22Rv1 (cell line): ENCODE measurements at regions not wholly inside any gene's neighbourhood (a gene's known extent, or its start where the extent isn't known, plus 50 kb on each side); places are given as distances from the start of the nearest gene placed in this dataset.

Experiments
- H3K27ac ChIP-seq: fragments of 450-650 bp; 2 replicates; pipeline ENCODE4 v1.5.1; 2017
- ZFX ChIP-seq: fragments of 450-650 bp; IDR thresholded peaks from 2 replicates; pipeline ENCODE4 v1.6.1; 2017; ENCODE audit warnings: antibody characterized with exemption, borderline replicate concordance
- TF ChIP-seq, protein P1 (sequence below): fragments of 450-650 bp; IDR thresholded peaks from 2 replicates; pipeline ENCODE4 v1.5.1; 2017; ENCODE audit warnings: mild to moderate bottlenecking

DNA sequence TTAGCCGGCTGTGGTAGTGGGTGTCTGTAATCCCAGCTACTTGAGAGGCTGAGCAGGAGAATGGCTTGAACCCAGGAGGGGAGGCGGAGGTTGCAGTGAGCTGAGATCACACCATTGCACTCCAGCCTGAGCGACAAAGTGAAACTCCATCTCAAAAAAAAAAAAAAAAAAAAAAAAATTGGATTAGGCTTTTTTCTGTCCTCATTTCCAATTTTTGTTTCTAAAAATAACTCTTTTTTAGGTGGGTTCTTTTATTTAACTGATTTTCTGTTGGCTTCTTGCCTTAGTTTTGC is 863.7 kb downstream of the LRFN5 start:
- TF ChIP-seq ZFX = no peak
- TF ChIP-seq, protein P1, sequence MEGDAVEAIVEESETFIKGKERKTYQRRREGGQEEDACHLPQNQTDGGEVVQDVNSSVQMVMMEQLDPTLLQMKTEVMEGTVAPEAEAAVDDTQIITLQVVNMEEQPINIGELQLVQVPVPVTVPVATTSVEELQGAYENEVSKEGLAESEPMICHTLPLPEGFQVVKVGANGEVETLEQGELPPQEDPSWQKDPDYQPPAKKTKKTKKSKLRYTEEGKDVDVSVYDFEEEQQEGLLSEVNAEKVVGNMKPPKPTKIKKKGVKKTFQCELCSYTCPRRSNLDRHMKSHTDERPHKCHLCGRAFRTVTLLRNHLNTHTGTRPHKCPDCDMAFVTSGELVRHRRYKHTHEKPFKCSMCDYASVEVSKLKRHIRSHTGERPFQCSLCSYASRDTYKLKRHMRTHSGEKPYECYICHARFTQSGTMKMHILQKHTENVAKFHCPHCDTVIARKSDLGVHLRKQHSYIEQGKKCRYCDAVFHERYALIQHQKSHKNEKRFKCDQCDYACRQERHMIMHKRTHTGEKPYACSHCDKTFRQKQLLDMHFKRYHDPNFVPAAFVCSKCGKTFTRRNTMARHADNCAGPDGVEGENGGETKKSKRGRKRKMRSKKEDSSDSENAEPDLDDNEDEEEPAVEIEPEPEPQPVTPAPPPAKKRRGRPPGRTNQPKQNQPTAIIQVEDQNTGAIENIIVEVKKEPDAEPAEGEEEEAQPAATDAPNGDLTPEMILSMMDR = no peak
- H3K27ac ChIP-seq = no peak overlapping the region

DNA sequence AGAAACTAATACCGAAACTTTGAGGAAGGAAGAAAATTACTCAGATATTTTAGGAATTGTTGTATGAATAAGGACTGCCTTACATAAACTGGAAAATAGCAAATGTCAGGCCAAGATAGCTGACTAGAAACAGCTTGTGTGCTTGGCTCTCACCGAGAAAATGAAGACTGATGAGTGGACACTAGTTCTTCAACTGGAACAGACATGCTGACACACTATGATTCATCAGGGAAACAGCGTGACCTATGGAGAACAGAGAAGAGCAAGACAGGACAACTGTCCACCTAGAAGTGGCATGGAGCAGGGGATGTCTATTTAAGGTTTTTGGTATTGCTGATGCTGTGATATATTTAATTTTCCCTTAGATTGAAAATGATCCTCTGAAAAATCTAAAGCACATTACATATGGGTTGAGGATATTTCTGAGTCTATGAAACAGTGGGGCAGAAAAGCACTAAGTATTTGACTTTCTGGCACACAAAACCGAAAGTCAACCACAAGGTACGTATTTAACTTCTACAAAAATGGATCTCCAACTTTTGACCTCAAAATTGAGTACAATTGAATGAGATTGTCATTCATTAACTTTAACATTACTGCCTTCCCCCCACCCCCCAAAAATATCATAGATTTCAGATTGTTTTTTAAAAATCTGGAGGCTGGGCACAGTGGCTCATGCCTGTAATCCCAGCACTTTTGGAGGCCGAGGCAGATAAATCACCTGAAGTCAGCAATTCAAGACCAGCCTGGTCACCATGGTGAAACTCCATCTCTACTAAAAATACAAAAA is 863.2 kb downstream of the LRFN5 start:
- TF ChIP-seq ZFX = no peak
- TF ChIP-seq, protein P1 = no peak
- no peak overlapping the region for H3K27ac ChIP-seq

DNA sequence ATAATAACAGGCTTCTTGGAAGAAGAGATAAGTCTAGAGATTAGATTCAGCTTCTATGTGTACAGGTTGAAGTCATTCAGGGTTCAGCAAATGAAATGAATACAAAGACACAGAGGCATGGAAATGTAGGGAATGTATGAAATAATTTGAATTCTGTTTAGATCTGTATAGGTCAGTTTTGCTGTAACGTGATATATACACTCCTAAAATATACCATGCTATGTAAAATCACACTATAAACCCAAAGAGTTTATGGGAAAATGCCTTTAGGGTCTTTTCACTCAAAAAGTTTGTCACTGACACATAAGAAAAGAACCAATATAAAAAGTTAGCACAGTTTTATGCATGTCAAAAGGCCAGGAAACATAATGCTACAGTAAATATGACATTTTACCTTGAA is 854.0 kb downstream of the LRFN5 start:
- no peak overlapping the region for H3K27ac ChIP-seq
- TF ChIP-seq, protein P1 = no peak
- no peak for TF ChIP-seq ZFX

DNA sequence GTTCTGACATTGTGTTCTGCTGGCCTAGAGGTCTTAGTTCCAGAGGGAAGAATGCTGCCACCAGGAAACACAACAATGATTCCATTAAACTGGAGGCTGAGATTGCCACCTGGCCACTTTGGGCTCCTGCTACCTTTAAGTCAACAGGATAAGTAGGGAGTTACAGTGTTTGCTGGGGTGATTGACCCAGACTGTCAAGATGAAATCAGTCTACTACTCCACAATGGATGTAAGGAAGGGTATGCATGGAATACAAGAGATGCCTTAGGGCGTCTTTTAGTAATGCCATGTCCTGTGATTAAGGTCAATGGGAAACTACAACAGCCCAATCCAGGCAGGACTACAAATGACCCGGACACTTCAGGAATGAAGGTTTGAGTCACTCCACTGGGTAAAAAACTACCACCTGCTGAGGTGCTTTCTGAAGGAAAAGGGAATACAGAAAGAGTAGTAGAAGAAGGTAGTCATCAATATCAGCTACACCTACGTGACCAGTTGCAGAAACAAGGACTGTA is 852.6 kb downstream of the LRFN5 start:
- no peak for TF ChIP-seq ZFX
- TF ChIP-seq, protein P1 = no peak
- no peak overlapping the region for H3K27ac ChIP-seq

DNA sequence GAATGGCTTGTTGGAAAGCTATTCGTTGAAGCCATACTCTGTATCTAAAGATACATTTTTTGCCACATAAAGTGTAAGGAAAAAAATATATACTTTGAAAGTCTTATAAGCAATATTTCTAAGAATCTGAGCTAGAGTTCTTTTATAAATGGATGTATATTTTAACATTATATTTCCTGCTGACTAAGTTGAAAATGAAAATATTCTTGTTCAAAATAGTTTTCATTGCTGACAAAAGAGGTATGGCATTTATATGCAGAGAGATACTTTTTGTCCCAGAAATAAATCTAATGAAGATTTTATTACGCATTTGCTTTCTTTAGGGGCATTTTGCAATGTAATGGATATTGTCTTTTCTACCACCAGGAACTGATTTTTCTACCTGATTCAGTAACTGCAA is 834.9 kb downstream of the LRFN5 start:
- no peak overlapping the region for H3K27ac ChIP-seq
- TF ChIP-seq, protein P1 = no peak
- TF ChIP-seq ZFX = no peak

DNA sequence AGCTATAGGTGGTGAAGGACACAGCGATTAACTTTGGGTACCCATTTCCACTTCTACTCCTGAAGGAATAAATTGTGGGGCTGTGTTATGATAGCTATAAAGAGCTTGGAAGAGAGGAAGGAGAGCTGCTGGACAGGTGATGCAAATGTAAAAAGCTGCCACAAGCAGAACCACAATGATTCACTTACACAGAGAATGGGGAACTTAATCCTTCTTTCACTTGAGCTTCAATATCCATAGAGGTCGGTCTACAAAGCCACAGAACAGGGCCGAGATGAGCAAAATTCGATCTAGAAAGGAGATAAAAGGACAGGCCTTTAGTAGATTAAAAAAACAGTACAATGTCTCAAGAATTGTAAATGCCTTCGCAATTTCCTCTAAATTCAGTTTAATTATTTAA is 831.1 kb downstream of the LRFN5 start:
- no peak for TF ChIP-seq ZFX
- TF ChIP-seq, protein P1 = no peak
- H3K27ac ChIP-seq = no peak overlapping the region

DNA sequence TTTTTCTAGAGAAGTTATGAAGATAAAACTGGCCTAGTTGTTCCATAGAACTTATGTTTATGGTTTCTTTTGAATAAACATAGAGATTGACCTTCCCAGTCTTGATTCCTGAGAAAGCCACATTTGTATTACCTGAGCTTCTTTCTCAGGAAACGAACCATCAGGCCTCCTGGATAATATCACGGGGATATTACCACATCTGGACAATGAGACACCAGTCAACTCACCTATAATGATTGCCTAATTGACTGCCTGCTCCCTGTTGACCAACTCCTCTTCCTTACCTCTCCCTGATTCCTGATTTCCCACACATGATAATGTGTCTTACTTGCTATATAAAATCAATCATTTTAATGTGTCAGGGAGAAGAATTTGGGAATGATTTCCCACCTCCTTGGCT is 822.7 kb downstream of the LRFN5 start:
- TF ChIP-seq ZFX = no peak
- TF ChIP-seq, protein P1 = no peak
- H3K27ac ChIP-seq = no peak overlapping the region
